Mesothelial cell of epicardium (in vitro differentiated cells): ENCODE measurements at regions not wholly inside any gene's neighbourhood (a gene's known extent, or its start where the extent isn't known, plus 50 kb on each side); places are given as distances from the start of the nearest gene placed in this dataset.

Source experiments
- DNase-seq, 2 experiments: peaks; one replicate each; pipeline ENCODE4 v3.0.0; 2021; ENCODE audit warnings: low spot score in 2 of 2; ENCODE audit not compliant: unreplicated experiment in 2 of 2
- H3K27ac Mint-ChIP-seq: 2 replicates; pipeline ENCODE4 v1.8.0; 2021; ENCODE audit warnings: mixed read lengths
- H3K27me3 Mint-ChIP-seq: 2 replicates; pipeline ENCODE4 v1.8.0; 2021; ENCODE audit warnings: low read depth, mixed read lengths
- H3K36me3 Mint-ChIP-seq: 2 replicates; pipeline ENCODE4 v1.8.0; 2021; ENCODE audit warnings: mixed read lengths
- H3K4me1 Mint-ChIP-seq: 2 replicates; pipeline ENCODE4 v1.8.0; 2021; ENCODE audit warnings: mixed read lengths
- H3K4me3 Mint-ChIP-seq: 2 replicates; pipeline ENCODE4 v1.8.0; 2021; ENCODE audit warnings: mild to moderate bottlenecking, moderate library complexity, mixed read lengths
- H3K9me3 Mint-ChIP-seq: 2 replicates; pipeline ENCODE4 v1.8.0; 2021; ENCODE audit warnings: mixed read lengths
- CTCF ChIP-seq: fragments of 200-600 bp; sonication (generic); IDR thresholded peaks from one replicate; pipeline ENCODE4 v1.5.0; 2021; ENCODE audit warnings: antibody characterized with exemption; ENCODE audit not compliant: unreplicated experiment

GRCh38 chr7:50204581-50204980, 99.9 kb upstream of the IKZF1 start:
- no peaks in the 10 kb centered on the region for H3K36me3 Mint-ChIP-seq
- TF ChIP-seq CTCF = no peak
- peaks cover 12% of the 10 kb centered on the region for H3K27me3 Mint-ChIP-seq
- H3K27ac Mint-ChIP-seq = no peak overlapping the region
- no peaks in the 10 kb centered on the region for H3K9me3 Mint-ChIP-seq
- H3K4me1 Mint-ChIP-seq = peaks cover 1% of the 10 kb centered on the region
- H3K4me3 Mint-ChIP-seq = no peak overlapping the region
- DNase-seq = no peak

- peaks cover 16% of the 10 kb centered on the region for H3K27me3 Mint-ChIP-seq
- TF ChIP-seq CTCF = no peak
- no peak for DNase-seq
These were observed 101.0 kb upstream of the IKZF1 start for GRCh38 chr7:50203521-50203920.

GRCh38 chr7:50202052-50202555, 102.4 kb upstream of the IKZF1 start:
- no peak overlapping the region for H3K27ac Mint-ChIP-seq
- no peak for TF ChIP-seq CTCF
- DNase-seq = no peak
- no peaks in the 10 kb centered on the region for H3K9me3 Mint-ChIP-seq
- no peak overlapping the region for H3K4me3 Mint-ChIP-seq
- peaks cover 6% of the 10 kb centered on the region for H3K4me1 Mint-ChIP-seq
- H3K36me3 Mint-ChIP-seq = no peaks in the 10 kb centered on the region
- H3K27me3 Mint-ChIP-seq = peaks cover 17% of the 10 kb centered on the region

More at GRCh38 chr7:50203521-50203920, 101.0 kb upstream of the IKZF1 start:
- Mint-ChIP-seq H3K4me3 (no peak overlapping the region), H3K36me3 (no peaks in the 10 kb centered on the region), H3K9me3 (no peaks in the 10 kb centered on the region), H3K27ac (no peak overlapping the region), H3K4me1 (peaks cover 1% of the 10 kb centered on the region)

- Mint-ChIP-seq H3K36me3 (no peaks in the 10 kb centered on the region), H3K27ac (no peak overlapping the region), H3K4me3 (no peak overlapping the region), H3K27me3 (peaks cover 18% of the 10 kb centered on the region), H3K9me3 (no peaks in the 10 kb centered on the region), H3K4me1 (peaks cover 8% of the 10 kb centered on the region)
- TF ChIP-seq CTCF = no peak
- no peak for DNase-seq
These were observed 104.7 kb upstream of the IKZF1 start for GRCh38 chr7:50199824-50200223.

- no peak overlapping the region for H3K4me3 Mint-ChIP-seq
- TF ChIP-seq CTCF = no peak
These were observed 104.5 kb upstream of the ZPBP start for GRCh38 chr7:50197549-50197948.

GRCh38 chr7:50196719-50197118, 103.7 kb upstream of the ZPBP start:
- TF ChIP-seq CTCF = no peak
- no peak for DNase-seq
- Mint-ChIP-seq H3K4me1 (peaks cover 7% of the 10 kb centered on the region), H3K9me3 (no peaks in the 10 kb centered on the region), H3K27ac (no peak overlapping the region), H3K36me3 (no peaks in the 10 kb centered on the region), H3K4me3 (no peak overlapping the region), H3K27me3 (peaks cover 45% of the 10 kb centered on the region)

More at GRCh38 chr7:50197549-50197948, 104.5 kb upstream of the ZPBP start:
- Mint-ChIP-seq H3K4me1 (peaks cover 7% of the 10 kb centered on the region), H3K27me3 (peaks cover 39% of the 10 kb centered on the region), H3K27ac (no peak overlapping the region), H3K9me3 (no peaks in the 10 kb centered on the region), H3K36me3 (no peaks in the 10 kb centered on the region)
- DNase-seq = no peak
